HEK293 (cell line): ENCODE measurements at regions not wholly inside any gene's neighbourhood (a gene's known extent, or its start where the extent isn't known, plus 50 kb on each side); places are given as distances from the start of the nearest gene placed in this dataset.

Experiments
- CTCF ChIA-PET: fragments of 350-600 bp; formaldehyde crosslinking; extraction: SDS; loops from one replicate; lab custom pipeline; 2021; ENCODE audit warnings: antibody characterized with exemption; lab: Yijun Ruan, JAX
- POLR2A ChIA-PET: fragments of 300-600 bp; formaldehyde crosslinking; extraction: SDS; loops from one replicate; lab custom pipeline; 2020; ENCODE audit warnings: antibody characterized with exemption, inconsistent platforms; lab: Yijun Ruan, JAX
- H3K27ac ChIP-seq: fragments of 200-500 bp; sonication (Bioruptor generic); 2 replicates; pipeline ENCODE4 v1.5.1; 2014; ENCODE audit warnings: low read depth, low read length, control low read depth, inconsistent platforms; ENCODE audit errors: extremely low read depth
- H3K36me3 ChIP-seq, 2 experiments: fragments of 200-500 bp in 1 of 2; sonication (Bioruptor generic) in 1 of 2; 1 replicate in 1 of 2; 2 replicates in 1 of 2; pipeline ENCODE4 v1.5.1; 2014 to 2017; ENCODE audit warnings: inconsistent platforms in 2 of 2, low read length in 2 of 2; ENCODE audit not compliant: control insufficient read depth in 2 of 2, insufficient read depth in 1 of 2
- H3K4me1 ChIP-seq: fragments of 200-500 bp; sonication (Bioruptor generic); 2 replicates; pipeline ENCODE4 v1.5.1; 2014; ENCODE audit warnings: mild to moderate bottlenecking, low read length, inconsistent platforms; ENCODE audit not compliant: control insufficient read depth, insufficient read depth
- H3K4me3 ChIP-seq: 2 replicates; pipeline ENCODE4 v1.5.1; 2011; ENCODE audit warnings: low read depth, mild to moderate bottlenecking, control low read depth, low read length, moderate library complexity
- H3K9me3 ChIP-seq: fragments of 200-500 bp; sonication (Bioruptor generic); 2 replicates; pipeline ENCODE4 v1.5.1; 2014; ENCODE audit warnings: low read depth, low read length, inconsistent platforms; ENCODE audit not compliant: control insufficient read depth, insufficient read depth
- FEZF1 ChIP-seq: fragments of 450-650 bp; formaldehyde crosslinking; IDR thresholded peaks from 2 replicates; pipeline ENCODE4 v1.5.1; 2016; ENCODE audit warnings: missing biosample characterization, missing genetic modification characterization
- GLI2 ChIP-seq: fragments of 450-650 bp; formaldehyde crosslinking; IDR thresholded peaks from 2 replicates; pipeline ENCODE4; 2017; ENCODE audit warnings: missing biosample characterization, missing genetic modification characterization, low read depth, borderline replicate concordance
- GLIS1 ChIP-seq: fragments of 450-650 bp; formaldehyde crosslinking; IDR thresholded peaks from 2 replicates; pipeline ENCODE4 v1.5.1; 2016; ENCODE audit warnings: missing biosample characterization, missing genetic modification characterization
- HOXA7 ChIP-seq: sonication (generic); formaldehyde crosslinking; IDR thresholded peaks from 2 replicates; pipeline ENCODE4 v1.8.1; 2022; ENCODE audit warnings: missing genetic modification reagents, borderline replicate concordance
- KLF1 ChIP-seq: fragments of 450-650 bp; formaldehyde crosslinking; IDR thresholded peaks from 2 replicates; pipeline ENCODE4 v1.5.1; 2016; ENCODE audit warnings: missing biosample characterization, missing genetic modification characterization
- KLF8 ChIP-seq: fragments of 450-650 bp; formaldehyde crosslinking; IDR thresholded peaks from 2 replicates; pipeline ENCODE4 v1.5.1; 2016; ENCODE audit warnings: missing biosample characterization, missing genetic modification characterization
- ZNF10 ChIP-seq: fragments of 450-650 bp; formaldehyde crosslinking; IDR thresholded peaks from 2 replicates; pipeline ENCODE4 v1.5.1; 2017; ENCODE audit warnings: missing biosample characterization, missing genetic modification characterization
- ZNF138 ChIP-seq: fragments of 450-650 bp; formaldehyde crosslinking; IDR thresholded peaks from 2 replicates; pipeline ENCODE4 v1.5.1; 2016; ENCODE audit warnings: missing biosample characterization, missing genetic modification characterization, borderline replicate concordance
- ZNF140 ChIP-seq: fragments of 450-650 bp; formaldehyde crosslinking; IDR thresholded peaks from 2 replicates; pipeline ENCODE4 v1.5.1; 2016; ENCODE audit warnings: missing biosample characterization, missing genetic modification characterization
- ZNF146 ChIP-seq: fragments of 450-650 bp; formaldehyde crosslinking; IDR thresholded peaks from 2 replicates; pipeline ENCODE4 v1.5.1; 2016; ENCODE audit warnings: missing biosample characterization, missing genetic modification characterization
- ZNF248 ChIP-seq: fragments of 450-650 bp; formaldehyde crosslinking; IDR thresholded peaks from 2 replicates; pipeline ENCODE4 v1.5.1; 2017; ENCODE audit warnings: missing biosample characterization, missing genetic modification characterization
- ZNF302 ChIP-seq: fragments of 450-650 bp; formaldehyde crosslinking; IDR thresholded peaks from 2 replicates; pipeline ENCODE4 v1.5.1; 2016; ENCODE audit warnings: missing biosample characterization, missing genetic modification characterization, low read depth
- ZNF391 ChIP-seq: fragments of 450-650 bp; formaldehyde crosslinking; IDR thresholded peaks from 2 replicates; pipeline ENCODE4 v1.5.1; 2016; ENCODE audit warnings: low read depth, missing biosample characterization, missing genetic modification characterization, borderline replicate concordance
- ZNF529 ChIP-seq: fragments of 450-650 bp; formaldehyde crosslinking; IDR thresholded peaks from 2 replicates; pipeline ENCODE4 v1.5.1; 2017; ENCODE audit warnings: missing genetic modification characterization, missing biosample characterization; ENCODE audit not compliant: insufficient replicate concordance
- ZNF530 ChIP-seq: fragments of 450-650 bp; formaldehyde crosslinking; IDR thresholded peaks from 2 replicates; pipeline ENCODE4 v1.5.1; 2016; ENCODE audit warnings: low read depth, missing biosample characterization, missing genetic modification characterization
- ZNF561 ChIP-seq: fragments of 450-650 bp; IDR thresholded peaks from 2 replicates; pipeline ENCODE4 v1.5.1; 2018; ENCODE audit warnings: missing biosample characterization, missing genetic modification characterization, borderline replicate concordance
- ZNF626 ChIP-seq: fragments of 450-650 bp; sonication (Bioruptor Pico); formaldehyde crosslinking; IDR thresholded peaks from 2 replicates; pipeline ENCODE4 v1.5.1; 2018; ENCODE audit warnings: missing biosample characterization, missing genetic modification characterization, inconsistent platforms
- ZNF654 ChIP-seq: fragments of 450-650 bp; formaldehyde crosslinking; IDR thresholded peaks from 2 replicates; pipeline ENCODE4 v1.5.1; 2016; ENCODE audit warnings: low read depth, missing biosample characterization, missing genetic modification characterization
- ZNF777 ChIP-seq: fragments of 450-650 bp; formaldehyde crosslinking; IDR thresholded peaks from 2 replicates; pipeline ENCODE4 v1.5.1; 2017; ENCODE audit warnings: missing biosample characterization, missing genetic modification characterization, borderline replicate concordance
- ZSCAN30 ChIP-seq: fragments of 450-650 bp; IDR thresholded peaks from 2 replicates; pipeline ENCODE4 v1.5.1; 2018; ENCODE audit warnings: missing biosample characterization, mild to moderate bottlenecking, missing genetic modification characterization, moderate library complexity
- TF ChIP-seq, protein P1 (sequence below): fragments of 450-650 bp; formaldehyde crosslinking; IDR thresholded peaks from 2 replicates; pipeline ENCODE4 v1.5.1; 2016; ENCODE audit warnings: missing biosample characterization, missing genetic modification characterization
- TF ChIP-seq, protein P2 (sequence below): fragments of 450-650 bp; formaldehyde crosslinking; IDR thresholded peaks from 2 replicates; pipeline ENCODE4 v1.5.1; 2017; ENCODE audit warnings: missing biosample characterization, missing genetic modification characterization
- TF ChIP-seq, protein P3 (sequence below): fragments of 450-650 bp; IDR thresholded peaks from 2 replicates; pipeline ENCODE4 v1.5.1; 2018; ENCODE audit warnings: missing biosample characterization, mild to moderate bottlenecking, missing genetic modification characterization
- TF ChIP-seq, protein P4 (sequence below): fragments of 450-650 bp; formaldehyde crosslinking; IDR thresholded peaks from 2 replicates; pipeline ENCODE4 v1.5.1; 2016; ENCODE audit warnings: missing biosample characterization, missing genetic modification characterization, low read depth

DNA sequence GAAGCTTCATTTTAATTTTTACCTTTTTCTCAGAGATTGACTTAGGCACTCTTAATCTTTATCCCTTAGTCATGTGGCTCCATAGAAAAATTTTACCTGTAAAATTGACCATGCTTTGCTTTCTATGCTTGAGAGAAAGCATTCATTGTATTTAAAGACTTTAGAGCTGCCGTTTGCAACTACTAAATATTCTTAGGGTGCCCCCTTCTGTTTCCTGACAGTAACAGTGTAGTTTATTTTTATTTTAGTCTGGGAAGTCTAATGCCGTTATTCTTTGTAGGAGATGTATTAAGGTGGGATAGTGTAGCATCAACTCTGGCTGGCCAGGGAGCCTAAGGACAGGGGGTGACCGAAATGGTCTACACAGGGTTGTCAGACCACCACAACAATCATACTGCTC is 84.5 kb upstream of the SYNPR start:
- ChIA-PET CTCF (interaction anchor here (0.5 to 5.2 kb wide), 10 partner anchors 23 to 571 kb away, joined by 3 to 45 read pairs (median 4); no protein-coding TSS in a partner anchor), POLR2A (no interaction called here)
- Histone ChIP-seq H3K9me3 (no peaks in the 10 kb centered on the region), H3K4me1 (no peaks in the 10 kb centered on the region), H3K4me3 (no peak overlapping the region), H3K36me3 (no peaks in the 10 kb centered on the region), H3K27ac (no peak overlapping the region)
- TF ChIP-seq ZNF654 (tag by site-specific recombination) = peak; percentile 23; the same call in 1 of the 2 replicates
- TF ChIP-seq ZNF146 = no peak

DNA sequence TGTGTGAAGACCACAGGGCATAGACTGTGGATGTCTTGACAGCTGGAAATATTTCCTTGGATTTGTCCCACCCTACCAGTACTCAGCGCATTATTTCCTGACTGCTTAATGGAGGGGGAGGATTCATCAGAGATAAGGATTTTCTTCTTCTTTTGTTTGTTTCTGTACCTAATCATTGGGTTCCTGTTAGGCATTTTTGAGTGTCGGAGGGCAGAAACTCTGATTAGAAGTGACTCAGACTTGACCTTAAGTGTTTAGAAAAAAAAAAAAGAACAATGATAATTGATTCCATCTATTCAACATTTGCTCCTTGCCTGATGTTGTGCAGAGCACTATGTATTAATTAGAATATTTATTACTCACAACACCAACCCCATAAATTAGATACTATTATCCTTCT is 78.5 kb upstream of the SYNPR start:
- no peaks in the 10 kb centered on the region for H3K4me1 ChIP-seq
- H3K36me3 ChIP-seq = no peaks in the 10 kb centered on the region
- H3K27ac ChIP-seq = no peak overlapping the region
- no peak for TF ChIP-seq ZNF140
- TF ChIP-seq, protein P1, sequence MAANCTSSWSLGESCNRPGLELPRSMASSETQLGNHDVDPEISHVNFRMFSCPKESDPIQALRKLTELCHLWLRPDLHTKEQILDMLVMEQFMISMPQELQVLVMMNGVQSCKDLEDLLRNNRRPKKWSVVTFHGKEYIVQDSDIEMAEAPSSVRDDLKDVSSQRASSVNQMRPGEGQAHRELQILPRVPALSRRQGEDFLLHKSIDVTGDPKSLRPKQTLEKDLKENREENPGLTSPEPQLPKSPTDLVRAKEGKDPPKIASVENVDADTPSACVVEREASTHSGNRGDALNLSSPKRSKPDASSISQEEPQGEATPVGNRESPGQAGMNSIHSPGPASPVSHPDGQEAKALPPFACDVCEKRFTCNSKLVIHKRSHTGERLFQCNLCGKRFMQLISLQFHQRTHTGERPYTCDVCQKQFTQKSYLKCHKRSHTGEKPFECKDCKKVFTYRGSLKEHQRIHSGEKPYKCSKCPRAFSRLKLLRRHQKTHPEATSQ (tag by site-specific recombination) = no peak
- TF ChIP-seq ZNF530 = no peak
- no peak for TF ChIP-seq ZNF138
- TF ChIP-seq KLF1 (tag by site-specific recombination) = no peak
- TF ChIP-seq, all 188 proteins: peak for 0
- Histone ChIP-seq H3K4me3 (no peak overlapping the region), H3K9me3 (no peaks in the 10 kb centered on the region)
- CTCF ChIA-PET = interaction anchor here (0.6 kb wide), 1 partner anchor 741 kb away, joined by 3 read pairs; no protein-coding TSS in a partner anchor
- POLR2A ChIA-PET = interaction anchor here (0.6 kb wide), 1 partner anchor 595 kb away, joined by 3 read pairs; no protein-coding TSS in a partner anchor

DNA sequence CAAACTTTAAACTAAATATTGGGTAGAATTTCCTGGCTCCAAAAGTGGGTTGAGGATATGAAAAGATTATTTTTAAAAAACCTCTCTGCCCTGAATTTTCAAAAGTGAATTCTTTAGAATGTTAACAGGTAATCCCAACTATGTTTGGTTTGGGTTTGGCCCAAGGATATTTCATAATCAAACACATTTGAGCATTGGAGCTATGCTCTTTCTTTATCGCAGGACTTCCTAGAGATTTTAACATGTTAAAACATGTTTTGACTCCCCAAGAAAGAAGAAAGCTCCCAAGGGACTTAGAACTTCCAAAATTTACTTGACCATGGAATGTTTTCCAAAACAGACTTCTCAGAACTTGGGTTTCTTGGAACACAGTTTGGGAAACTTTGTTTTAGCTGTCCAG is 75.6 kb upstream of the SYNPR start:
- POLR2A ChIA-PET = no interaction called here
- CTCF ChIA-PET = interaction anchor here (0.5 to 1.5 kb wide), 2 partner anchors 329 to 537 kb away, joined by 3 to 5 read pairs; no protein-coding TSS in a partner anchor
- no peak overlapping the region for H3K27ac ChIP-seq

DNA sequence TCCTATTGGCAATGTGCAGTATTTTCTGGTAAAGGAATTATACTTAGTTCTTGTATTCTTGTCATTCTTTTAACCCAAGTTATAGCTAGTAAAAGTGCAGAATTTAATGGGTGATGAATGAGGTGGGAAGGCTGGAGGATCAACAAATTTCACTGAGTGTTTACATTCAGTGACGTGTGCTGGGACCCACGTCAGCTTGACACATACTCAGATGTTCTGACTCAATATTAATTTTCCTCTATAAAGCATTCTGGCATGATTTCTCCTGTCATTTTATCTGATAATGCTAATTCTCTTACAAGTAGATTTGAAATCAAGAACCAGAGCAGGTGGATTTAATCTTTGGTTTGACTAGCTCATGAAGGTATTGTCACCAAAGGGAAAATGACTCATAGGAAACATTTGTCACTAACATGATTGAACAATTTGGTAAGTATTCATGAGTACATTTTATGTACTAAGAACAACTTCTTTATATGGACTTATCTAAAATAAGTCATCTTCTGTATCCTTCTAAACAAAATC is 71.0 kb upstream of the SYNPR start:
- Histone ChIP-seq H3K36me3 (no peaks in the 10 kb centered on the region), H3K27ac (no peak overlapping the region), H3K4me3 (no peak overlapping the region), H3K9me3 (no peaks in the 10 kb centered on the region), H3K4me1 (no peaks in the 10 kb centered on the region)
- ChIA-PET POLR2A (no interaction called here), CTCF (no interaction called here)
- TF ChIP-seq ZNF777 (no peak), GLIS1 (tag by site-specific recombination) (no peak), GLI2 (tag by site-specific recombination) (no peak), ZNF302 (tag by site-specific recombination) (no peak), ZSCAN30 (tag by site-specific recombination) (no peak), ZNF248 (tag by site-specific recombination) (no peak), ZNF529 (tag by site-specific recombination) (no peak), KLF1 (tag by site-specific recombination) (no peak)
- TF ChIP-seq, protein P2, sequence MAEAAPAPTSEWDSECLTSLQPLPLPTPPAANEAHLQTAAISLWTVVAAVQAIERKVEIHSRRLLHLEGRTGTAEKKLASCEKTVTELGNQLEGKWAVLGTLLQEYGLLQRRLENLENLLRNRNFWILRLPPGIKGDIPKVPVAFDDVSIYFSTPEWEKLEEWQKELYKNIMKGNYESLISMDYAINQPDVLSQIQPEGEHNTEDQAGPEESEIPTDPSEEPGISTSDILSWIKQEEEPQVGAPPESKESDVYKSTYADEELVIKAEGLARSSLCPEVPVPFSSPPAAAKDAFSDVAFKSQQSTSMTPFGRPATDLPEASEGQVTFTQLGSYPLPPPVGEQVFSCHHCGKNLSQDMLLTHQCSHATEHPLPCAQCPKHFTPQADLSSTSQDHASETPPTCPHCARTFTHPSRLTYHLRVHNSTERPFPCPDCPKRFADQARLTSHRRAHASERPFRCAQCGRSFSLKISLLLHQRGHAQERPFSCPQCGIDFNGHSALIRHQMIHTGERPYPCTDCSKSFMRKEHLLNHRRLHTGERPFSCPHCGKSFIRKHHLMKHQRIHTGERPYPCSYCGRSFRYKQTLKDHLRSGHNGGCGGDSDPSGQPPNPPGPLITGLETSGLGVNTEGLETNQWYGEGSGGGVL (tag by site-specific recombination) = no peak
- TF ChIP-seq, protein P3, sequence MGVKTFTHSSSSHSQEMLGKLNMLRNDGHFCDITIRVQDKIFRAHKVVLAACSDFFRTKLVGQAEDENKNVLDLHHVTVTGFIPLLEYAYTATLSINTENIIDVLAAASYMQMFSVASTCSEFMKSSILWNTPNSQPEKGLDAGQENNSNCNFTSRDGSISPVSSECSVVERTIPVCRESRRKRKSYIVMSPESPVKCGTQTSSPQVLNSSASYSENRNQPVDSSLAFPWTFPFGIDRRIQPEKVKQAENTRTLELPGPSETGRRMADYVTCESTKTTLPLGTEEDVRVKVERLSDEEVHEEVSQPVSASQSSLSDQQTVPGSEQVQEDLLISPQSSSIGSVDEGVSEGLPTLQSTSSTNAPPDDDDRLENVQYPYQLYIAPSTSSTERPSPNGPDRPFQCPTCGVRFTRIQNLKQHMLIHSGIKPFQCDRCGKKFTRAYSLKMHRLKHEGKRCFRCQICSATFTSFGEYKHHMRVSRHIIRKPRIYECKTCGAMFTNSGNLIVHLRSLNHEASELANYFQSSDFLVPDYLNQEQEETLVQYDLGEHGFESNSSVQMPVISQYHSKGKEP = no peak
- TF ChIP-seq, protein P4, sequence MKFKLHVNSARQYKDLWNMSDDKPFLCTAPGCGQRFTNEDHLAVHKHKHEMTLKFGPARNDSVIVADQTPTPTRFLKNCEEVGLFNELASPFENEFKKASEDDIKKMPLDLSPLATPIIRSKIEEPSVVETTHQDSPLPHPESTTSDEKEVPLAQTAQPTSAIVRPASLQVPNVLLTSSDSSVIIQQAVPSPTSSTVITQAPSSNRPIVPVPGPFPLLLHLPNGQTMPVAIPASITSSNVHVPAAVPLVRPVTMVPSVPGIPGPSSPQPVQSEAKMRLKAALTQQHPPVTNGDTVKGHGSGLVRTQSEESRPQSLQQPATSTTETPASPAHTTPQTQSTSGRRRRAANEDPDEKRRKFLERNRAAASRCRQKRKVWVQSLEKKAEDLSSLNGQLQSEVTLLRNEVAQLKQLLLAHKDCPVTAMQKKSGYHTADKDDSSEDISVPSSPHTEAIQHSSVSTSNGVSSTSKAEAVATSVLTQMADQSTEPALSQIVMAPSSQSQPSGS (tag by site-specific recombination) = no peak

More for the DNA sequence above, 75.6 kb upstream of the SYNPR start:
- Histone ChIP-seq H3K9me3 (no peaks in the 10 kb centered on the region), H3K4me1 (no peaks in the 10 kb centered on the region), H3K36me3 (no peaks in the 10 kb centered on the region), H3K4me3 (no peak overlapping the region)
- no peak for TF ChIP-seq ZNF561
- no peak for TF ChIP-seq ZNF626
- no peak for TF ChIP-seq ZNF10 (tag by site-specific recombination)
- TF ChIP-seq ZNF146 = no peak
- no peak for TF ChIP-seq HOXA7 (CRISPR knock-in tag)
- TF ChIP-seq KLF8 (tag by site-specific recombination) = no peak
- TF ChIP-seq FEZF1 (tag by site-specific recombination) = no peak
- TF ChIP-seq ZNF391 (tag by site-specific recombination) = no peak
